GM12873 (cell line): ENCODE measurements at regions not wholly inside any gene's neighbourhood (a gene's known extent, or its start where the extent isn't known, plus 50 kb on each side); places are given as distances from the start of the nearest gene placed in this dataset.

Experiments
- TF ChIP-seq, protein P1 (sequence below): IDR thresholded peaks from 2 replicates; pipeline ENCODE4 v1.5.1; 2012; ENCODE audit warnings: low read depth, mild to moderate bottlenecking, moderate library complexity, low read length, control low read depth; ENCODE audit not compliant: insufficient read depth; ENCODE audit errors: missing control alignments

DNA sequence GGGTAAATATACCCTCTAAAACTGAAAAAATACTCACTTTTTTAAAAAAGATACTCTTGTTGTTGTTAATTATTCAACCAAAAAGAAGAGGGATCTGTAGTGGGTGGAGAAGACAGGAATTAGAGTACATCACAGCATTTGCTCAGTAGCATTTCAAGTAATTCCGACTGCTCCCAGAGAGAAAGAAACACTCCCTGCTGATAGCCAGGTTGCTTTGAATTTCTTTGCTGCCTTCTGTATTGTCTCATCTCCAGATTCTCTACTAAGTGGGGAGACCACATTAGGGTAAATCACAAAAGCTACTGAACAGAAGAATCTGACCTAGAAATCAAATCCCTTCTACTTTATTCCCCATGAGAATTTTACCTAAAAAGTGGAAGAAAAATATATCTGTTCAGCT is 661.1 kb downstream of the BRINP3 start:
- TF ChIP-seq, protein P1, sequence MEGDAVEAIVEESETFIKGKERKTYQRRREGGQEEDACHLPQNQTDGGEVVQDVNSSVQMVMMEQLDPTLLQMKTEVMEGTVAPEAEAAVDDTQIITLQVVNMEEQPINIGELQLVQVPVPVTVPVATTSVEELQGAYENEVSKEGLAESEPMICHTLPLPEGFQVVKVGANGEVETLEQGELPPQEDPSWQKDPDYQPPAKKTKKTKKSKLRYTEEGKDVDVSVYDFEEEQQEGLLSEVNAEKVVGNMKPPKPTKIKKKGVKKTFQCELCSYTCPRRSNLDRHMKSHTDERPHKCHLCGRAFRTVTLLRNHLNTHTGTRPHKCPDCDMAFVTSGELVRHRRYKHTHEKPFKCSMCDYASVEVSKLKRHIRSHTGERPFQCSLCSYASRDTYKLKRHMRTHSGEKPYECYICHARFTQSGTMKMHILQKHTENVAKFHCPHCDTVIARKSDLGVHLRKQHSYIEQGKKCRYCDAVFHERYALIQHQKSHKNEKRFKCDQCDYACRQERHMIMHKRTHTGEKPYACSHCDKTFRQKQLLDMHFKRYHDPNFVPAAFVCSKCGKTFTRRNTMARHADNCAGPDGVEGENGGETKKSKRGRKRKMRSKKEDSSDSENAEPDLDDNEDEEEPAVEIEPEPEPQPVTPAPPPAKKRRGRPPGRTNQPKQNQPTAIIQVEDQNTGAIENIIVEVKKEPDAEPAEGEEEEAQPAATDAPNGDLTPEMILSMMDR: no peak

DNA sequence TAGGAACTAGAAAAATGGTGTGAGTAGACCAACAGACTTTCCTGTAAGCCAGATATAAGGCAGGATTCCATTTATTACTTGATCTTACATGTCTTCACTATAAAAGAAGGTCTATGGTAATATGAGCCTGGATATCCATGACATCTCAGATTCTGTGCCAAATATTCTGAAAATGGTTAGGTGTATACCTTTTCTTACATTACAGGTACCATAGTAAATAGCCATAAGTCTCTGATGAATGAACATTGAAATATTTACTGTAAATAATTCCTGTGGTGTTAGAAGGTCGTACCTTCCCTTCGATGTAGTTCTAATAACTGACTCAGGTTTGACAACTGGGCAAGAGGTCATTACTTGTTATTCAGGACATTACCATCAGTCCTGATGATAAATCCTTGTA is 657.9 kb downstream of the BRINP3 start:
- TF ChIP-seq, protein P1: no peak

- TF ChIP-seq, protein P1: no peak
Measured at GRCh38 chr1:189821833-189822232, 655.8 kb downstream of the BRINP3 start.

DNA sequence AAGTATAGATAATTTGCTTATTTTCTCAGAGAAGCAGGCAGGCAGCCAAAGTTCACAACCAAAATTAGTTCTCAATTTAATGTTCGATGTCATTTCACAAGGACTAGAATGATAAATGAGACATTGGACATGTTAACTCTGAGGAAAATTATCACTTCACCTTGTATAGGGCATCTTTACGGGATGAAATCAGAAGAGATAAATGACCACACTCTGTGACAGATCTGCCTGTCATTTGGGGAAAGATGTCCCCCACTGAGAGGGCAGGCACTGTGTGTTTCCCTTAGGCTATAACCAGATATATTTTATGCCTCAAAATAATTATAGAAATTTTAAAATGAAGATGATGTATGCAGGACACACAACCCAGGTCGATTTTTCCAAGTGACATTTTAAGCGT is 642.9 kb downstream of the BRINP3 start:
- TF ChIP-seq, protein P1: no peak

GRCh38 chr1:189847613-189848012 is 630.1 kb downstream of the BRINP3 start:
- TF ChIP-seq, protein P1: no peak

GRCh38 chr1:189851806-189852367 is 625.8 kb downstream of the BRINP3 start:
- TF ChIP-seq, protein P1: no peak

DNA sequence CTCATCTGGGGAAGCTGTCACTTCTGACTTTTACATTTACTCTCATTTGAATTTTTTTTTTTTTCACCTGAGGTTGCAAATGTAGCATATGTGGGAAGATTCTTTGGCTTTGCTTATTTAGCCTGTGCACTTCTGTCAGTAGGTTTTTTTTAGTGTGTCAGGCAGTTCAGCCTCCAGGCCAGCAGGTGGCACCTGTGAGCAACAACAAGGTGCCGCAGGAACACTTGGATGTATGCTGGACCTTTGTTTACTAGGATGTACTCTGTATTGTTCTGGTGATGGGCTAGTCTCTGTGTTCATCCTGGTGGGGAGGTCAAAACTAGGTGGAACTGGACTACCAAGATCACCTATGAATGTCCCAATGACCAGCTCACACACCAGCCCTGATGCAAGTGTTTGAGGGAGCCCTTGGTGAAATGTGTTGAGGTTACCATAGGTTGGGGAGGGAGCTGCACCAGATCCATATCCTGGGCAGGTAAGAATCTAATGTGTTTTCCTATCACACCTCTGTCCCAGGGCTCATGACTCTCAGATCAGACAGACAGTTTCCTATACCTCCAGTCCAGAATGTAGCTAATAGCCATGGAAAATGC is 618.2 kb downstream of the BRINP3 start:
- TF ChIP-seq, protein P1: peak; percentile 88
